ENCODE measurements at regions not wholly inside any gene's neighbourhood (a gene's known extent, or its start where the extent isn't known, plus 50 kb on each side); places are given as distances from the start of the nearest gene placed in this dataset.

DNA sequence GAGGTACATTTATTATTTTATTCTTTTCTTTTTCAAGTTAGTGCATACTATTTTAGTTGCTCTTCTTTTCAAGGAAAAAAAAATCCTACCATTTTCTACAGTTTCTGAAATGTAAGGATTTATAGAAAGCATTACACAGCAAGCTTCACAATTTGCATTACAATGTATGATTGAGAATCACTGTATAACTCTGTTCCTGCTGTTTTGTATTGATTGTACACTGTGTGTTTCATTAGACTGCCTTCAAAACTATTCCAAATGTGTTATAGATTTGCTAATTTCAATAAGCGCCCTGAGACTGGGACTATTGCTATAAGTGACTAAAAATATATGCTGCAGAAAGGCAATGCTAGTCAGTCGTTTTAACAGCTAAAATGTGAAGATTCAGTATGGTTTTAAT, 479.7 kb upstream of the EYS start:
- TF ChIP-seq, protein P1, sequence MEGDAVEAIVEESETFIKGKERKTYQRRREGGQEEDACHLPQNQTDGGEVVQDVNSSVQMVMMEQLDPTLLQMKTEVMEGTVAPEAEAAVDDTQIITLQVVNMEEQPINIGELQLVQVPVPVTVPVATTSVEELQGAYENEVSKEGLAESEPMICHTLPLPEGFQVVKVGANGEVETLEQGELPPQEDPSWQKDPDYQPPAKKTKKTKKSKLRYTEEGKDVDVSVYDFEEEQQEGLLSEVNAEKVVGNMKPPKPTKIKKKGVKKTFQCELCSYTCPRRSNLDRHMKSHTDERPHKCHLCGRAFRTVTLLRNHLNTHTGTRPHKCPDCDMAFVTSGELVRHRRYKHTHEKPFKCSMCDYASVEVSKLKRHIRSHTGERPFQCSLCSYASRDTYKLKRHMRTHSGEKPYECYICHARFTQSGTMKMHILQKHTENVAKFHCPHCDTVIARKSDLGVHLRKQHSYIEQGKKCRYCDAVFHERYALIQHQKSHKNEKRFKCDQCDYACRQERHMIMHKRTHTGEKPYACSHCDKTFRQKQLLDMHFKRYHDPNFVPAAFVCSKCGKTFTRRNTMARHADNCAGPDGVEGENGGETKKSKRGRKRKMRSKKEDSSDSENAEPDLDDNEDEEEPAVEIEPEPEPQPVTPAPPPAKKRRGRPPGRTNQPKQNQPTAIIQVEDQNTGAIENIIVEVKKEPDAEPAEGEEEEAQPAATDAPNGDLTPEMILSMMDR (IDR thresholded peaks at IDR 0.05; ENCODE audit: low read length) = no peak
- no peak for TF ChIP-seq EZH2 (optimal IDR thresholded peaks at IDR 0.05; ENCODE audit: low read depth, low read length)
- TF ChIP-seq EZH2phosphoT487 (IDR thresholded peaks at IDR 0.05; ENCODE audit: low read length) = no peak
